CD4-positive, alpha-beta T cell treated with Interleukin-4 for 1 hour (primary cell): ENCODE measurements at regions not wholly inside any gene's neighbourhood (a gene's known extent, or its start where the extent isn't known, plus 50 kb on each side); places are given as distances from the start of the nearest gene placed in this dataset.

ENCODE experiments used
- DNase-seq, 2 donors: peaks; one replicate each; pipeline ENCODE4 v3.0.0-alpha.2; 2020 to 2022

- DNase-seq: no peak
Observed at GRCh38 chr6:143592335-143592734, 80.8 kb upstream of the FUCA2 start.

- no peak for DNase-seq
Observed at GRCh38 chr6:143591441-143591840, 79.9 kb upstream of the FUCA2 start.

- DNase-seq: no peak
Observed at GRCh38 chr6:143589162-143589561, 77.6 kb upstream of the FUCA2 start.

DNA sequence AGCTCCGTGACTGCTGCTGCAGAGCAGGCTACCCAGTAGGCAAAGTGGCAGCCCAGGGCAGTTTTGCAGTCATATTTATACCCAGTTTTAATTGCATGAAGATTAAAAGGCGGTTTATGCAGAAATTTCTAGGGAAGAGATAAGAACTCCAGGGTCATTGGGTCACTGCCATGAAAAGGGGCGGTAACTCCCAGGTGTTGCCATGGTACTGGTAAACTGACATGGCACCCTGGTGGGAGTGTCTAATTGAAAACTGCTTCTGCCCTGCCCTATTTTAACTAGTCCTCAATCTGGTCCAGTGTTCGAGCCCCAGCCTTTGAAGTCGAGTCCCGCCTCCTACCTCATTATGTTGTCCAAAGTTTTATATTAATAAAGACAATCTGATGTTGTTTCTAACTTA is 75.0 kb upstream of the FUCA2 start:
- no peak for DNase-seq

GRCh38 chr6:143585716-143586115 is 74.2 kb upstream of the FUCA2 start:
- no peak for DNase-seq

- DNase-seq: no peak
Observed at GRCh38 chr6:143585241-143585640, 73.7 kb upstream of the FUCA2 start.

- no peak for DNase-seq
Observed at GRCh38 chr6:143583542-143584327, 72.2 kb upstream of the FUCA2 start.

GRCh38 chr6:143581835-143582480 is 70.4 kb upstream of the FUCA2 start:
- DNase-seq: no peak

- no peak for DNase-seq
Observed at GRCh38 chr6:143579703-143580102, 68.2 kb upstream of the FUCA2 start.

DNA sequence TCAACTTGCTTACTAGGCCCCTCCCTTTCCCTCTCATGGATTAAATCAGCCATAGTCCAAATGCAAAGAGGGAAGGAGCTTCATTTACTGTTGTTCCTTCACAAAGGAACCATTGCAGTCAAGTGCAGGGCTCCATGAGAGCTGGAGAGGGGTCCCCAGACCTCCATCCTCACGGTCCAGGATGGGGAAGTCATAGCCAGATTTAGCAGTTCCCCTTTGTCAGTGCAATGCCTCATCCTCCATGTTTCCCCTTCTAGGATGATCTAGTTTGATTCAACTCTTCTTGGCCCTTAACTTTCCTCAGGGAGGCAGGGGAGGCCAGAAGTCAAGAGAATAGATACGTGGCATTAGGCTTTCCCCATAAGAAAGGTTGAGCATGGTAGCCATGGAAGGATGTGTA is 66.5 kb upstream of the FUCA2 start:
- DNase-seq: no peak

DNA sequence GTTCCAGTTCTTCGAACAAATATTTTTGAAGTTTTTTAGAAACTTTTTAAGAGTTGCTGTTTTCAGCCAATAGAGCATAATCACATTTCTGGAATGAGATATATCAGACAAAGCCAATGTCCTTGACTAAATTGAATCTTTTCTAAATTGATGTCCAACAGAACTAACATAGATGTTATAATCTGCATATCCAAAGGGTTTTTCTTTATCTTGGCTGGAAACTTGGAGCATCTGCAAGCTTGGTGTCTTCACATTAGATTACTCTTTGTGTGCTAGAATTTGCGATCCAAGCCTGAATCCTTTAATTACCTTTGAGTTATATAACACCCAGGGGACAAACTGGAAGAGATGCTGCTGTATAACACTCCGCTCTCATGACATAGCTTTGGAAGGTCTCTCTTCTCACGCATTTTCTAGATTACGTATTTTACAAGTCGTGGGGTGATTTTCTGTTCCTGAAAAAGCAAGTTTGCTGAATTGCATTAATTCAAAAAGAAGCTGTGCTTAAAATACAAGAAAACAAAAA is 64.4 kb upstream of the FUCA2 start:
- DNase-seq: no peak

DNA sequence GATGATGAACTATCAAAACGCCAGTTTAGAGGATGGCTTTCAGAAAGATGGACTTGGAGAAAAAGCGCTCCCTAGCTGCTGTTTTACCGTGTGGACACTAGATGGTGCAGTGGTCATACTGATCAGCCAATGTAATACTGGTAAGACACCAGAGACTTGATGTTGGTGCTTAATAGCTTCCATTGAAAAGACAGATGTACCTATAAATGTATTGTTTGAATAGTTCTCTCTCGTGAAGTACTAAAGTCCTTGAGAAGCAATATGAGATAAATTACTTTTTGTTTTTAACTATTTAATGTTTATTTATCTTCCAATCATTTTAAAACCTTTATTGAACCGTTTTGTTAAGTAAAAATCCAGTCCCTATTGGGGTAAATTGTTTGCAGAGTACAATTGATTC is 63.9 kb upstream of the FUCA2 start:
- DNase-seq: peak; percentile 74 to 82

- no peak for DNase-seq
Observed at GRCh38 chr6:143570147-143570853, 58.8 kb upstream of the FUCA2 start.

- DNase-seq: peak in 1 of 2 donors; percentile 26
Observed at GRCh38 chr6:143569040-143569439, 57.5 kb upstream of the FUCA2 start.

DNA sequence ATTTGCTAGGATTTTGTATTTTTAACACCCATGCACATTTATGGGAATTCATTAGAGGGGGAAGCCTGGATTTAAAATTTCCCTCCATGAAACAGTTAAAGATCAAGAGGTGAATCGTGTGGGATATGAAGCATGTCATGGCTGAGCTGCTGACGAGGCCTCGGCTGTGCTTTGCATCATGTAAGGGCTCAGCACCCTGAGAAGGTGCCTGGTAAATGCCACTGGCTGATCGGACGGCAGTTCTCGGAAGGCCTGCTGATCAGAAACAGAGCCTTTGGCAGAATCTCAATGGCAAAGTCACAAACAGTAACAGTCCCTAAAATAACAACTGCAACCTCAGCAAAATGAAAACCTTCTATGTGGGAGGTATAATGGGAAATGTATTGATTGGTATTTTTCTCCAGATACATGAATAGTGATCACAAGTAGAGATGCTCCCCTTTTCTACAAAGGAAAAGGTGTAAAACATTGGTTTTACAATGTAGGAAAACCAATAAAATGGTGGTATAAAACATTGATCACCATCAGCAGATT is 53.0 kb upstream of the FUCA2 start:
- DNase-seq: no peak

GRCh38 chr6:143562143-143562542 is 50.6 kb upstream of the FUCA2 start:
- no peak for DNase-seq
